ENCODE measurements at regions not wholly inside any gene's neighbourhood (a gene's known extent, or its start where the extent isn't known, plus 50 kb on each side); places are given as distances from the start of the nearest gene placed in this dataset.
"Not testable (repeated sequence)": the region's sequence is repeated elsewhere in the genome, so short reads cannot be mapped to it uniquely, and the experiment has no call there.

- DNase-seq (ENCODE audit: low read depth) = no peak
Observed at GRCh38 chrX:112577146-112577545, 102.6 kb downstream of the LHFPL1 start.

GRCh38 chrX:112571388-112571787, 108.3 kb downstream of the LHFPL1 start:
- no peak for DNase-seq (ENCODE audit: low read depth)

- no peak for DNase-seq (ENCODE audit: low read depth)
Observed at GRCh38 chrX:112555831-112556230, 123.9 kb downstream of the LHFPL1 start.

- DNase-seq (ENCODE audit: low read depth) = no peak
Observed at GRCh38 chrX:112545051-112545450, 134.7 kb downstream of the LHFPL1 start.

- no peak for DNase-seq (ENCODE audit: low read depth)
Observed at GRCh38 chrX:112536544-112536943, 143.2 kb downstream of the LHFPL1 start.

GRCh38 chrX:112527903-112528302, 151.8 kb downstream of the LHFPL1 start:
- no peak for DNase-seq (ENCODE audit: low read depth)

- no peak for DNase-seq (ENCODE audit: low read depth)
Observed at GRCh38 chrX:112521676-112522075, 158.1 kb downstream of the LHFPL1 start.

- DNase-seq (ENCODE audit: low read depth) = no peak
Observed at GRCh38 chrX:112520124-112520523, 159.6 kb downstream of the LHFPL1 start.

GRCh38 chrX:112513154-112513553, 166.6 kb downstream of the LHFPL1 start:
- no peak for DNase-seq (ENCODE audit: low read depth)

GRCh38 chrX:112512509-112512908, 167.2 kb downstream of the LHFPL1 start:
- DNase-seq (ENCODE audit: low read depth) = no peak

GRCh38 chrX:112510629-112511028, 169.1 kb downstream of the LHFPL1 start:
- DNase-seq (ENCODE audit: low read depth) = no peak

- no peak for DNase-seq (ENCODE audit: low read depth)
Observed at GRCh38 chrX:112477653-112478052, 202.1 kb downstream of the LHFPL1 start.

- no peak for DNase-seq (ENCODE audit: low read depth)
Observed at GRCh38 chrX:112473654-112474053, 206.1 kb downstream of the LHFPL1 start.

- no peak for DNase-seq (ENCODE audit: low read depth)
Observed at GRCh38 chrX:112470551-112470950, 209.2 kb downstream of the LHFPL1 start.

GRCh38 chrX:112461949-112462450, 217.7 kb downstream of the LHFPL1 start:
- not testable (repeated sequence) for DNase-seq (ENCODE audit: low read depth)

- DNase-seq (ENCODE audit: low read depth) = no peak
Observed at GRCh38 chrX:112457788-112458187, 221.9 kb downstream of the LHFPL1 start.

- no peak for DNase-seq (ENCODE audit: low read depth)
Observed at GRCh38 chrX:112450810-112451209, 228.9 kb downstream of the LHFPL1 start.

- DNase-seq (ENCODE audit: low read depth) = no peak
Observed at GRCh38 chrX:112440277-112440676, 239.5 kb downstream of the LHFPL1 start.

- DNase-seq (ENCODE audit: low read depth) = no peak
Observed at GRCh38 chrX:112424166-112424565, 255.6 kb downstream of the LHFPL1 start.

GRCh38 chrX:112391313-112391712, 288.4 kb downstream of the LHFPL1 start:
- DNase-seq (ENCODE audit: low read depth) = no peak

GRCh38 chrX:112381649-112382298, 298.0 kb downstream of the LHFPL1 start:
- not testable (repeated sequence) for DNase-seq (ENCODE audit: low read depth)

GRCh38 chrX:112380541-112381278, 298.1 kb upstream of the TRPC5 start:
- no peak for DNase-seq (ENCODE audit: low read depth)

GRCh38 chrX:112377481-112377880, 294.9 kb upstream of the TRPC5 start:
- DNase-seq (ENCODE audit: low read depth) = no peak

- no peak for DNase-seq (ENCODE audit: low read depth)
Observed at GRCh38 chrX:112368371-112368770, 285.8 kb upstream of the TRPC5 start.
